H1 (cell line): ENCODE measurements at regions not wholly inside any gene's neighbourhood (a gene's known extent, or its start where the extent isn't known, plus 50 kb on each side); places are given as distances from the start of the nearest gene placed in this dataset.

Experiments
- CTCF ChIA-PET: fragments of 300-600 bp; sonication (Branson Sonifier 250); formaldehyde crosslinking; loops from one replicate; lab custom pipeline; 2021; ENCODE audit not compliant: partially characterized antibody; lab: Charles Lee
- POLR2A ChIA-PET: fragments of 300-600 bp; sonication (Branson Sonifier 250); formaldehyde crosslinking; loops from one replicate; lab custom pipeline; 2021; ENCODE audit warnings: inconsistent platforms; ENCODE audit not compliant: partially characterized antibody; lab: Charles Lee
- DNase-seq, 2 experiments: peaks; one replicate each; pipeline versions ENCODE4 v3.0.0 to v3.0.0-alpha.2; 2010 to 2022; ENCODE audit warnings: low spot score in 2 of 2, low read depth in 1 of 2, mixed read lengths in 1 of 2
- FAIRE-seq: peaks from 2 replicates; lab custom pipeline; 2011; peaks lifted over from hg19 to GRCh38; lab: Jason Lieb, UNC
- H2AFZ ChIP-seq: 2 replicates; pipeline ENCODE4 v1.8.1; 2012; ENCODE audit warnings: low read length, inconsistent platforms
- H2AK5ac ChIP-seq: 2 replicates; pipeline ENCODE4 v1.6.1; 2013; ENCODE audit warnings: low read depth, low read length
- H2BK120ac ChIP-seq: replicated peaks from 2 replicates; pipeline ENCODE3; 2013; ENCODE audit warnings: low read depth, low read length, inconsistent platforms
- H2BK12ac ChIP-seq: 2 replicates; pipeline ENCODE4 v1.6.1; 2013; ENCODE audit warnings: low read depth, low read length
- H2BK15ac ChIP-seq: 2 replicates; pipeline ENCODE4 v1.6.1; 2013; ENCODE audit warnings: low read length
- H2BK20ac ChIP-seq: 2 replicates; pipeline ENCODE4 v1.6.1; 2013; ENCODE audit warnings: low read length
- H2BK5ac ChIP-seq: 2 replicates; pipeline ENCODE4 v1.6.1; 2013; ENCODE audit warnings: low read depth, low read length
- H3K14ac ChIP-seq: 2 replicates; pipeline ENCODE4 v1.6.1; 2013; ENCODE audit warnings: inconsistent platforms; ENCODE audit not compliant: insufficient read length
- H3K18ac ChIP-seq: 2 replicates; pipeline ENCODE4 v1.6.1; 2013; ENCODE audit warnings: low read length; ENCODE audit errors: extremely low read depth
- H3K23ac ChIP-seq: 2 replicates; pipeline ENCODE4 v1.6.1; 2013; ENCODE audit warnings: inconsistent platforms; ENCODE audit not compliant: insufficient read length
- H3K23me2 ChIP-seq: 2 replicates; pipeline ENCODE4 v1.6.1; 2013; ENCODE audit warnings: low read depth, low read length
- H3K27ac ChIP-seq: 2 replicates; pipeline ENCODE4 v1.6.1; 2011; ENCODE audit warnings: low read depth, low read length, inconsistent platforms
- H3K27me3 ChIP-seq, 4 experiments: replicated peaks in 1 of 4; 1 replicate in 1 of 4; 2 replicates in 3 of 4; pipeline versions ENCODE4 v1.6.1 to v1.8.1; 2011 to 2013; ENCODE audit warnings: low read length in 3 of 4, mild to moderate bottlenecking in 3 of 4, inconsistent platforms in 2 of 4, mixed read lengths in 2 of 4, moderate library complexity in 1 of 4; ENCODE audit not compliant: control insufficient read depth in 3 of 4, insufficient read depth in 3 of 4; ENCODE audit errors: extremely low read depth in 1 of 4
- H3K36me3 ChIP-seq, 4 experiments: 2 replicates each; pipeline versions ENCODE4 v1.6.1 to v1.8.1; 2011 to 2013; ENCODE audit warnings: mild to moderate bottlenecking in 4 of 4, low read length in 3 of 4, moderate library complexity in 2 of 4, control low read depth in 1 of 4, inconsistent platforms in 1 of 4; ENCODE audit not compliant: insufficient read depth in 4 of 4, control insufficient read depth in 2 of 4
- H3K4ac ChIP-seq: replicated peaks from 2 replicates; pipeline ENCODE3; 2013; ENCODE audit warnings: low read length, low read depth, mixed read lengths, inconsistent platforms; ENCODE audit not compliant: insufficient read length
- H3K4me1 ChIP-seq, 4 experiments: replicated peaks in 1 of 4; 1 replicate in 1 of 4; 2 replicates in 3 of 4; pipeline versions ENCODE4 v1.6.1 to v1.8.1; 2011 to 2013; ENCODE audit warnings: low read length in 3 of 4, inconsistent platforms in 2 of 4, mixed read lengths in 1 of 4; ENCODE audit not compliant: insufficient read depth in 4 of 4, control insufficient read depth in 3 of 4
- H3K4me2 ChIP-seq, 2 experiments: 2 replicates each; pipeline versions ENCODE4 v1.6.1 to v1.8.1; 2011 to 2013; ENCODE audit warnings: low read depth in 2 of 2, low read length in 2 of 2, control low read depth in 1 of 2, inconsistent platforms in 1 of 2, mild to moderate bottlenecking in 1 of 2; ENCODE audit not compliant: insufficient read depth in 1 of 2
- H3K4me3 ChIP-seq, 4 experiments: fragments of 200-600, 300-600 bp in 1 of 4; sonication (generic), shearing (Covaris generic), sonication (Bioruptor Twin) in 1 of 4; 2 replicates each; pipeline versions ENCODE4 v1.5.1 to v1.8.1; 2011 to 2016; ENCODE audit warnings: low read length in 4 of 4, low read depth in 3 of 4, control low read depth in 2 of 4, inconsistent platforms in 2 of 4, mild to moderate bottlenecking in 2 of 4, mixed read lengths in 1 of 4, moderate library complexity in 1 of 4; ENCODE audit not compliant: insufficient read depth in 2 of 4; ENCODE audit errors: extremely low read depth in 1 of 4
- H3K56ac ChIP-seq: replicated peaks from 2 replicates; pipeline ENCODE3; 2013; ENCODE audit warnings: low read depth, mild to moderate bottlenecking, mixed read lengths, low read length, inconsistent platforms; ENCODE audit not compliant: insufficient read length
- H3K79me1 ChIP-seq: 2 replicates; pipeline ENCODE4 v1.6.1; 2013; ENCODE audit warnings: low read depth, low read length, control low read depth
- H3K79me2 ChIP-seq, 2 experiments: 2 replicates each; pipeline versions ENCODE4 v1.6.1 to v1.8.1; 2012 to 2013; ENCODE audit warnings: low read length in 2 of 2, mild to moderate bottlenecking in 2 of 2, inconsistent platforms in 1 of 2; ENCODE audit not compliant: insufficient read depth in 2 of 2, control insufficient read depth in 1 of 2
- H3K9ac ChIP-seq, 4 experiments: replicated peaks in 1 of 4; 1 replicate in 1 of 4; 2 replicates in 3 of 4; pipeline versions ENCODE4 v1.6.1 to v1.8.1; 2011 to 2013; ENCODE audit warnings: low read depth in 3 of 4, low read length in 3 of 4, control low read depth in 2 of 4, mild to moderate bottlenecking in 2 of 4, moderate library complexity in 2 of 4, inconsistent platforms in 1 of 4; ENCODE audit errors: extremely low read depth in 1 of 4
- H3K9me3 ChIP-seq, 2 experiments: 2 replicates each; pipeline versions ENCODE4 v1.6.1 to v1.8.1; 2012 to 2013; ENCODE audit warnings: mild to moderate bottlenecking in 2 of 2, moderate library complexity in 2 of 2, control low read depth in 1 of 2, inconsistent platforms in 1 of 2, low read depth in 1 of 2, low read length in 1 of 2, mixed read lengths in 1 of 2; ENCODE audit not compliant: insufficient read depth in 2 of 2
- H4K20me1 ChIP-seq, 2 experiments: replicated peaks in 1 of 2; 2 replicates each; pipeline versions ENCODE3 to v1.8.1; 2011 to 2013; ENCODE audit warnings: inconsistent platforms in 2 of 2, low read length in 2 of 2, mild to moderate bottlenecking in 1 of 2; ENCODE audit not compliant: insufficient read depth in 2 of 2, control insufficient read depth in 1 of 2
- H4K5ac ChIP-seq: 2 replicates; pipeline ENCODE4 v1.6.1; 2013; ENCODE audit warnings: low read length, low read depth, mixed read lengths, inconsistent platforms; ENCODE audit not compliant: insufficient read length
- H4K8ac ChIP-seq: 2 replicates; pipeline ENCODE4 v1.8.0; 2013; ENCODE audit warnings: mild to moderate bottlenecking, moderate library complexity, low read length, inconsistent platforms; ENCODE audit not compliant: insufficient read depth; ENCODE audit errors: extremely low read depth
- H4K91ac ChIP-seq: replicated peaks from 2 replicates; pipeline ENCODE3; 2013; ENCODE audit warnings: low read length, mixed read lengths, inconsistent platforms; ENCODE audit not compliant: insufficient read length
- BRCA1 ChIP-seq: IDR thresholded peaks from 2 replicates; pipeline ENCODE4 v1.6.1; 2012; ENCODE audit warnings: low read depth, low read length, improper control_type of control experiment
- RBBP5 ChIP-seq: IDR thresholded peaks from 2 replicates; pipeline ENCODE4 v1.7.1; 2012; ENCODE audit warnings: low read depth, mild to moderate bottlenecking, inconsistent platforms, low read length, moderate library complexity, borderline replicate concordance
- WGBS, 2 experiments: shearing (Covaris generic) in 1 of 2; methylation state at CpG; one replicate each; pipeline versions ENCODE4 v1.1.6 to v1.1.7; 2013 to 2015; ENCODE audit warnings: low lambda C conversion rate in 2 of 2, mixed read lengths in 2 of 2, inconsistent platforms in 1 of 2, low coverage in 1 of 2, missing lambda C conversion rate in 1 of 2; ENCODE audit not compliant: insufficient replicate concordance in 2 of 2, insufficient coverage in 1 of 2, insufficient read length in 1 of 2; ENCODE audit errors: extremely low coverage in 1 of 2, missing lambda C conversion rate in 1 of 2; 5-methylcytosine and 5-hydroxymethylcytosine counted together

GRCh38 chr10:10513067-10513466 lies 504.6 kb upstream of the CELF2 start:
- Histone ChIP-seq H3K36me3 (no peaks in the 10 kb centered on the region), H3K27me3 (no peaks in the 10 kb centered on the region), H3K4me1 (no peaks in the 10 kb centered on the region), H3K79me1 (no peaks in the 10 kb centered on the region), H2BK20ac (no peak overlapping the region), H4K5ac (no peak overlapping the region), H2BK120ac (no peak overlapping the region), H2AK5ac (no peak overlapping the region), H4K20me1 (no peaks in the 10 kb centered on the region), H3K56ac (no peak overlapping the region), H4K91ac (no peak overlapping the region), H2BK15ac (no peak overlapping the region), H3K14ac (no peak overlapping the region), H3K9ac (no peak overlapping the region), H3K23me2 (no peaks in the 10 kb centered on the region), H2AFZ (no peak overlapping the region), H4K8ac (no peak overlapping the region), H3K4ac (no peak overlapping the region), H3K9me3 (no peaks in the 10 kb centered on the region), H3K27ac (no peak overlapping the region), H2BK12ac (no peak overlapping the region), H3K4me3 (no peak overlapping the region), H3K79me2 (no peaks in the 10 kb centered on the region), H3K4me2 (no peak overlapping the region), H3K18ac (no peak overlapping the region), H3K23ac (no peak overlapping the region), H2BK5ac (no peak overlapping the region)
- CTCF ChIA-PET: no interaction called here
- POLR2A ChIA-PET: no interaction called here
- FAIRE-seq (no peak), DNase-seq (no peak)
- 100% methylated on average over 1 of the region's 1 CpG; no CpG with 5 or more reads in 1 of the 2 experiments for WGBS, 2 experiments
- TF ChIP-seq RBBP5 (no peak), BRCA1 (no peak)
